Liver (tissue), 3 donors: ENCODE measurements at regions not wholly inside any gene's neighbourhood (a gene's known extent, or its start where the extent isn't known, plus 50 kb on each side); places are given as distances from the start of the nearest gene placed in this dataset.

Experiments
- EGR1 ChIP-seq, 2 donors: IDR thresholded peaks; 2 replicates each; pipeline ENCODE4 v1.6.1; 2016 to 2018; ENCODE audit warnings: antibody characterized with exemption in 2 of 2, low read depth in 2 of 2
- GABPA ChIP-seq, 2 donors: IDR thresholded peaks in 1 of 2; conservative IDR thresholded peaks in 1 of 2; 2 replicates each; pipeline ENCODE4 v1.6.1; 2016; ENCODE audit warnings: antibody characterized with exemption in 2 of 2, mild to moderate bottlenecking in 1 of 2, moderate library complexity in 1 of 2
- JUND ChIP-seq, 2 donors: IDR thresholded peaks; 2 replicates each; pipeline ENCODE4 v1.6.1; 2016; ENCODE audit warnings: antibody characterized with exemption in 2 of 2
- MAX ChIP-seq: IDR thresholded peaks from 2 replicates; pipeline ENCODE4 v1.6.1; 2016; ENCODE audit warnings: antibody characterized with exemption
- RAD21 ChIP-seq, 2 donors: IDR thresholded peaks; 2 replicates each; pipeline ENCODE4 v1.6.1; 2016; ENCODE audit warnings: antibody characterized with exemption in 2 of 2, mild to moderate bottlenecking in 2 of 2
- SP1 ChIP-seq: IDR thresholded peaks from 2 replicates; pipeline ENCODE4 v1.6.1; 2018; ENCODE audit warnings: antibody characterized with exemption, mild to moderate bottlenecking
- TAF1 ChIP-seq: conservative IDR thresholded peaks from 2 replicates; pipeline ENCODE4 v1.6.1; 2016; ENCODE audit warnings: antibody characterized with exemption, mild to moderate bottlenecking
- YY1 ChIP-seq: IDR thresholded peaks from 2 replicates; pipeline ENCODE4 v1.6.1; 2016; ENCODE audit warnings: antibody characterized with exemption, mild to moderate bottlenecking
- TF ChIP-seq, protein P1 (sequence below): fragments of 150-350 bp; IDR thresholded peaks from 2 replicates; pipeline ENCODE4 v1.5.1; 2017; ENCODE audit warnings: improper control_type of control experiment, low read depth, low read length; ENCODE audit not compliant: missing input control
- TF ChIP-seq, protein P2 (sequence below): IDR thresholded peaks from 2 replicates; pipeline ENCODE4 v1.6.1; 2016; ENCODE audit warnings: antibody characterized with exemption, mild to moderate bottlenecking
- TF ChIP-seq, protein P3 (sequence below): IDR thresholded peaks from 2 replicates; pipeline ENCODE4 v1.6.1; 2016; ENCODE audit warnings: antibody characterized with exemption
- donor health status: healthy.
- donor health status: healthy.

- TF ChIP-seq, protein P1, sequence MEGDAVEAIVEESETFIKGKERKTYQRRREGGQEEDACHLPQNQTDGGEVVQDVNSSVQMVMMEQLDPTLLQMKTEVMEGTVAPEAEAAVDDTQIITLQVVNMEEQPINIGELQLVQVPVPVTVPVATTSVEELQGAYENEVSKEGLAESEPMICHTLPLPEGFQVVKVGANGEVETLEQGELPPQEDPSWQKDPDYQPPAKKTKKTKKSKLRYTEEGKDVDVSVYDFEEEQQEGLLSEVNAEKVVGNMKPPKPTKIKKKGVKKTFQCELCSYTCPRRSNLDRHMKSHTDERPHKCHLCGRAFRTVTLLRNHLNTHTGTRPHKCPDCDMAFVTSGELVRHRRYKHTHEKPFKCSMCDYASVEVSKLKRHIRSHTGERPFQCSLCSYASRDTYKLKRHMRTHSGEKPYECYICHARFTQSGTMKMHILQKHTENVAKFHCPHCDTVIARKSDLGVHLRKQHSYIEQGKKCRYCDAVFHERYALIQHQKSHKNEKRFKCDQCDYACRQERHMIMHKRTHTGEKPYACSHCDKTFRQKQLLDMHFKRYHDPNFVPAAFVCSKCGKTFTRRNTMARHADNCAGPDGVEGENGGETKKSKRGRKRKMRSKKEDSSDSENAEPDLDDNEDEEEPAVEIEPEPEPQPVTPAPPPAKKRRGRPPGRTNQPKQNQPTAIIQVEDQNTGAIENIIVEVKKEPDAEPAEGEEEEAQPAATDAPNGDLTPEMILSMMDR, result no peak
- TF ChIP-seq SP1 (no peak), TAF1 (no peak), YY1 (no peak), RAD21 (IDR thresholded peaks at IDR 0.05) (no peak), MAX (no peak), GABPA (IDR thresholded peaks at IDR 0.05 in 1 of 2, conservative IDR thresholded peaks at IDR 0.05 in 1 of 2) (no peak), JUND (IDR thresholded peaks at IDR 0.05) (no peak), EGR1 (IDR thresholded peaks at IDR 0.05; ENCODE audit: low read depth in 2 of 2) (no peak)
- TF ChIP-seq, protein P2, sequence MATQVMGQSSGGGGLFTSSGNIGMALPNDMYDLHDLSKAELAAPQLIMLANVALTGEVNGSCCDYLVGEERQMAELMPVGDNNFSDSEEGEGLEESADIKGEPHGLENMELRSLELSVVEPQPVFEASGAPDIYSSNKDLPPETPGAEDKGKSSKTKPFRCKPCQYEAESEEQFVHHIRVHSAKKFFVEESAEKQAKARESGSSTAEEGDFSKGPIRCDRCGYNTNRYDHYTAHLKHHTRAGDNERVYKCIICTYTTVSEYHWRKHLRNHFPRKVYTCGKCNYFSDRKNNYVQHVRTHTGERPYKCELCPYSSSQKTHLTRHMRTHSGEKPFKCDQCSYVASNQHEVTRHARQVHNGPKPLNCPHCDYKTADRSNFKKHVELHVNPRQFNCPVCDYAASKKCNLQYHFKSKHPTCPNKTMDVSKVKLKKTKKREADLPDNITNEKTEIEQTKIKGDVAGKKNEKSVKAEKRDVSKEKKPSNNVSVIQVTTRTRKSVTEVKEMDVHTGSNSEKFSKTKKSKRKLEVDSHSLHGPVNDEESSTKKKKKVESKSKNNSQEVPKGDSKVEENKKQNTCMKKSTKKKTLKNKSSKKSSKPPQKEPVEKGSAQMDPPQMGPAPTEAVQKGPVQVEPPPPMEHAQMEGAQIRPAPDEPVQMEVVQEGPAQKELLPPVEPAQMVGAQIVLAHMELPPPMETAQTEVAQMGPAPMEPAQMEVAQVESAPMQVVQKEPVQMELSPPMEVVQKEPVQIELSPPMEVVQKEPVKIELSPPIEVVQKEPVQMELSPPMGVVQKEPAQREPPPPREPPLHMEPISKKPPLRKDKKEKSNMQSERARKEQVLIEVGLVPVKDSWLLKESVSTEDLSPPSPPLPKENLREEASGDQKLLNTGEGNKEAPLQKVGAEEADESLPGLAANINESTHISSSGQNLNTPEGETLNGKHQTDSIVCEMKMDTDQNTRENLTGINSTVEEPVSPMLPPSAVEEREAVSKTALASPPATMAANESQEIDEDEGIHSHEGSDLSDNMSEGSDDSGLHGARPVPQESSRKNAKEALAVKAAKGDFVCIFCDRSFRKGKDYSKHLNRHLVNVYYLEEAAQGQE, result no peak
- TF ChIP-seq, protein P3, sequence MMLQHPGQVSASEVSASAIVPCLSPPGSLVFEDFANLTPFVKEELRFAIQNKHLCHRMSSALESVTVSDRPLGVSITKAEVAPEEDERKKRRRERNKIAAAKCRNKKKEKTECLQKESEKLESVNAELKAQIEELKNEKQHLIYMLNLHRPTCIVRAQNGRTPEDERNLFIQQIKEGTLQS, result no peak
Measured at GRCh38 chr22:46057246-46058090, 80.5 kb upstream of the WNT7B start.
